DMS153 (cell line): ENCODE measurements at regions not wholly inside any gene's neighbourhood (a gene's known extent, or its start where the extent isn't known, plus 50 kb on each side); places are given as distances from the start of the nearest gene placed in this dataset.
A peak's percentile ranks its signal among the peaks of the same experiment; 100 is the strongest.

Experiments used
- DNase-seq: peaks from one replicate; lab custom pipeline; 2025; lab: John Stamatoyannopoulos, UW

GRCh38 chr6:165749163-165749562, 86.1 kb upstream of the PDE10A start:
- no peak for DNase-seq

GRCh38 chr6:165748390-165748789, 85.3 kb upstream of the PDE10A start:
- DNase-seq, result no peak

GRCh38 chr6:165747963-165748362, 84.9 kb upstream of the PDE10A start:
- no peak for DNase-seq

- DNase-seq, result no peak
Observed at GRCh38 chr6:165746331-165746730, 83.3 kb upstream of the PDE10A start.

GRCh38 chr6:165745492-165745891, 82.5 kb upstream of the PDE10A start:
- no peak for DNase-seq

GRCh38 chr6:165744555-165745228, 81.7 kb upstream of the PDE10A start:
- DNase-seq, result no peak

- DNase-seq, result no peak
Observed at GRCh38 chr6:165743366-165743898, 80.4 kb upstream of the PDE10A start.

GRCh38 chr6:165742047-165742446, 79.0 kb upstream of the PDE10A start:
- DNase-seq, result no peak

GRCh38 chr6:165737396-165737795, 74.4 kb upstream of the PDE10A start:
- DNase-seq, result no peak

GRCh38 chr6:165735065-165735464, 72.0 kb upstream of the PDE10A start:
- no peak for DNase-seq

GRCh38 chr6:165733489-165733791, 70.4 kb upstream of the PDE10A start:
- no peak for DNase-seq

- DNase-seq, result no peak
Observed at GRCh38 chr6:165732696-165733488, 69.9 kb upstream of the PDE10A start.

GRCh38 chr6:165729307-165729936, 66.4 kb upstream of the PDE10A start:
- DNase-seq, result peak; percentile 27

- DNase-seq, result no peak
Observed at GRCh38 chr6:165728216-165728615, 65.2 kb upstream of the PDE10A start.

- no peak for DNase-seq
Observed at GRCh38 chr6:165726965-165727381, 63.9 kb upstream of the PDE10A start.

- no peak for DNase-seq
Observed at GRCh38 chr6:165726290-165726875, 63.3 kb upstream of the PDE10A start.

- no peak for DNase-seq
Observed at GRCh38 chr6:165725201-165725600, 62.2 kb upstream of the PDE10A start.

- no peak for DNase-seq
Observed at GRCh38 chr6:165723326-165723725, 60.3 kb upstream of the PDE10A start.

GRCh38 chr6:165722022-165722421, 59.0 kb upstream of the PDE10A start:
- no peak for DNase-seq

- no peak for DNase-seq
Observed at GRCh38 chr6:165721356-165721755, 58.3 kb upstream of the PDE10A start.

GRCh38 chr6:165718491-165718891, 55.5 kb upstream of the PDE10A start:
- no peak for DNase-seq

- no peak for DNase-seq
Observed at GRCh38 chr6:165717732-165718465, 54.9 kb upstream of the PDE10A start.
